Epithelial cell of prostate (primary cell): ENCODE measurements at regions not wholly inside any gene's neighbourhood (a gene's known extent, or its start where the extent isn't known, plus 50 kb on each side); places are given as distances from the start of the nearest gene placed in this dataset.

Experiments
- DNase-seq: peaks from one replicate; pipeline ENCODE4 v3.0.0-alpha.2; 2011; ENCODE audit warnings: low read depth, low spot score
- H3K27ac ChIP-seq: fragments of 450-650 bp; 2 replicates; pipeline ENCODE4 v1.5.1; 2017; ENCODE audit warnings: mild to moderate bottlenecking

- no peak overlapping the region for H3K27ac ChIP-seq
Observed at GRCh38 chr15:47987908-47988532, 132.8 kb upstream of the SLC24A5 start.

DNA sequence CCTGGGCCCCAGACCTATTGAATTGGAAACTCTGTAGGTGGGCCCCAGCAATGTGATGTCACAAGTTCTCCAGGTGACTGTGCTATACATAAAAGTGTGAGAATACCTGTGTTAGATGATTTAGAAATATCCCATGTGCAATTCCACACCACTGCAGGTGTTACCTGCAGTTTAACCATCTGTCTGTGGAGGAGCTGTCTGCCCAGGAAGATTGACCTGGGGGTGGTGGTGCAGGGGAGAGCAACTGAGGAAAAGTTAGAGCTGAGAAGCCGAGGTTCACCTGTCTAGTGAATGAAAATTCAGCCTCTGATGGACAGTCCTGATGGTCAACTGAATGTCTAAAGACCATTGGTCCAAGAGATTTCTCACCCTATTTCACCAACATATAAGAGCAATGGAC is 132.2 kb upstream of the SLC24A5 start:
- no peak for DNase-seq

More at GRCh38 chr15:47987908-47988532, 132.8 kb upstream of the SLC24A5 start:
- peak; percentile 24 for DNase-seq

DNA sequence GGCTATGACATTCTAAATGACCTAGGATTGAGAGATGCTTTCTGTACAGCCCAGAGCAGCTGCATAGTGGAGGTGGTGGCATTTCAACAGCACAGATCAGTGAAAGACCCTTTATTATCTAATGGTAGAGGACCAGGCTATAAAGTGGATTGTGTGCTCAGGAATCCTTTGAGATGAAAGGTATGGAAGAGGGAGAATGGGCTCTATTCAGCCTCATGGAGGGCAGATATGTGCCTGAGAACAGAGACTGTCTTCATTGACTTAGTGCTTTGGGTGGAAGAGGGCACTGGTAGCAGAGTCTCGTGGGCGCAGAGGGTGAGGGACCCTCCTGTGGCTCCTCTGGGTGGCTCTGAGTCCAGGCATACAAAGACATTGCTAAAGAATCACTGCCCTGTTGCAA is 130.0 kb upstream of the SLC24A5 start:
- no peak for DNase-seq
- H3K27ac ChIP-seq = no peak overlapping the region

More for the DNA sequence above, 132.2 kb upstream of the SLC24A5 start:
- no peak overlapping the region for H3K27ac ChIP-seq

GRCh38 chr15:47991357-47991756 is 129.4 kb upstream of the SLC24A5 start:
- no peak for DNase-seq
- H3K27ac ChIP-seq = no peak overlapping the region

DNA sequence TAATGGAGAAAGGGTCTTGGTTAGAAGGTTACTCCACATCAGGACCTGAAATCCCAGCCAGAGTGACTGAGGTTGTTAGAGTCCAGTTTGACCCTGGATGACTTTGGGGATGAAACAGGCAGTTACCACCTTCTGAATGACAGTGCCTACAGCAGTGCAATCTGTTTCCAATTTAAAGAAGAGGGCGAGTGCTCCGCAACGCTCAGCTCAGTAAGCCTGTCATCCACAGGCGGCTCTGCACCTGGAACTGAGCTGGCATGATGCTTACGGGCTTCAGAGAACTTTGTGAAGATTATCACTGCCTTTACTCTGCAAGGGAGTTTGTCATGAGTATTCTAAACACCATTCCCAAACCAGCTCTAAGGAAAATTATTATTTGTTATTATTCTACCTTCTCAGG is 127.7 kb upstream of the SLC24A5 start:
- H3K27ac ChIP-seq = no peak overlapping the region
- DNase-seq = no peak

DNA sequence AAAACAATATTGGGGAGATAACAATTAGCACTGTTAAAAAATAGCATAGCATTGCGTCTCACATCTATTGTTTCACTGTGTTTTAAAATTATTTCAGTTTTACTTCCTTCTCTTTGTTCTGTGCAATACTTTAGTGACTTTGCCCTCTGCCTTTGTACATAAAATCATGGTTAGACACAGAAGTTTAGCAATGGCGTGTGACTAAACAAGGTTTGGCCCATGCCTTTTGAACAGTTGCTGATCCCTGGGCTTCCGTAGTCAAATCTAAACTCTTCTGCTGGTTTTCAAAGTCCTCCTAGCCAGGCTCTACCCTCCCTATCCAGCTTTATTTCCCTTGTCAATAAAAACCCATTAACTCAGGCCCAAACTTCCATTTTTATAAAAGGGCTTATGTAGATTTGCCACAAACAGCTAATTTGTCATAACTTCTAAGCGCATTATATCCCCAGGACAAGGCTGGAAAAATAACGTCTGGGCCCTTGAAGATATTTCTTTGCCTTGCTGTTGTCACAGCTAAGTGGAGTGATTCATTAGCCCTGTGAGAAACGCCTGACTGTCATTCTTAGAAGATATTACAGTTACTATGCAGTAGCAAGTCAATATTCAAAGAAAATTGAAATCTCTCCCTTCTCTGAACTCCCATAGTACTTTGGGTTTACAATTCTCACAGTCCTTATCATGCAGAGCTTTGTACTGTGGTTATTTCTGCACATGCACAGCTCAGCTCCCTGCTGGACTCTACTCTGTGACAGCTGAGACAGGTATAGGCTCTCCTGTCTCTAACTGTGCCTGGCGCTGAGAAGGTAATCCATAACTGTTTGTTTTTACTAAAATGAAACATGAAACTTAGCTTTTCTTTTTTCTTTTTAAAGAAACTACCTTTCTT is 123.4 kb upstream of the SLC24A5 start:
- DNase-seq = no peak
- H3K27ac ChIP-seq = no peak overlapping the region

DNA sequence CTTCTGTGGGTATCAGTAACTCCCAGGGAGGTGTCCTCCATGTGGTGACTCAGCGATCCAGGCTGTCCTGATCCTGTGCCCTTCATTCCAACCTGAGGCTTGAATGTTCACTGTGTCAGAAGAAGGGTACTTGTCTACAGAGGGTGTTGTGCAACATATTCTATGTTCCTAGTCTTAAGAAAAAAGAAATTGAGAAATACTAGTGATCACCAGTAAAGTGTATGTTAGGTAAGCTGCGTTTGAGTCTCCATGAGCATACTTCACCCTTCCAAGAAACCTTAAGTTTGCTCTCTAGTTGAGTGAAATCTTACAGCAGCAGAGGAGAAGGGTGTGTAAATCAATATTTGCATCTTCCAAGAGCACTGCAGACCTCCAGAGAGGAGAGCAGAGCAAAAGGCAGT is 122.2 kb upstream of the SLC24A5 start:
- DNase-seq = no peak
- H3K27ac ChIP-seq = no peak overlapping the region

- DNase-seq = no peak
- H3K27ac ChIP-seq = no peak overlapping the region
Observed at GRCh38 chr15:48001393-48002039, 119.3 kb upstream of the SLC24A5 start.

- DNase-seq = no peak
Observed at GRCh38 chr15:48002767-48003166, 118.0 kb upstream of the SLC24A5 start.

DNA sequence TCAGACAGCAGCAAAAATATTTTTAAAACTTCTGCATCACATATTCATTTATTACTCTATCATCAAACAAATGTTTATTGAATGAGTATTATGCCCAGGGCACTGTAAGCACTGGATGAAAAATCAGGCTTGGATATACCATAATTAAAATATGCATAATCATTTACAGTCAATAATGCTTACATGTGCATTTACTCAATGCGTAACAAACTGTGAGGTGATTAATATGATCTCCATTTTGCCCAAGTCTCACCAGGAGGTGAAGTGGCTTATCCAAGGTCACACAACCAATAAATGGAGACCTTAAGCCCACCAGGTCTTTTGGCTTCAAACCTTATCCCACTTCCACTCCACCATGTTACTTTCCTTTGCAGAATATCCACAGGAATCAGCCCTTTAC is 117.3 kb upstream of the SLC24A5 start:
- DNase-seq = no peak
- no peak overlapping the region for H3K27ac ChIP-seq

More at GRCh38 chr15:48002767-48003166, 118.0 kb upstream of the SLC24A5 start:
- no peak overlapping the region for H3K27ac ChIP-seq

DNA sequence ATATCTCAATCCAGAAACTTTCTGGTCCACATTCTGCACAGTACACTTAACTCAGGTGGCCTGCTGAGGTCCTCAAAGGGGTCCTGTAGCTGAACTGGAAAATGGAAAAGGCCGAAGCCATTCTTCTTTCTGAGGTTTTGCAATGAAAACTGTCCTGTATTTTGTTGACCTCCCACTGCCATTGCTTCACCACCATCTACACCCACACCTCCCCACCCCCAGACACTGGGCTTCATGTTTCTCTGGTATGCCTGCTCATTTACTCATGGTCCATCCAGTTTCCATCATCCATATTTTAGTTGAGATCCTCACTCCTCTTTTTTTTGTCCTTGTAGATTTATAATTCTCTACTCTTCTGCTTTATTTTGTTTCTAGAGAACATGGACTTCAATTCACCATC is 115.7 kb upstream of the SLC24A5 start:
- DNase-seq = no peak

GRCh38 chr15:48006031-48006511 is 114.7 kb upstream of the SLC24A5 start:
- no peak for DNase-seq
- no peak overlapping the region for H3K27ac ChIP-seq

More for the DNA sequence above, 115.7 kb upstream of the SLC24A5 start:
- no peak overlapping the region for H3K27ac ChIP-seq

DNA sequence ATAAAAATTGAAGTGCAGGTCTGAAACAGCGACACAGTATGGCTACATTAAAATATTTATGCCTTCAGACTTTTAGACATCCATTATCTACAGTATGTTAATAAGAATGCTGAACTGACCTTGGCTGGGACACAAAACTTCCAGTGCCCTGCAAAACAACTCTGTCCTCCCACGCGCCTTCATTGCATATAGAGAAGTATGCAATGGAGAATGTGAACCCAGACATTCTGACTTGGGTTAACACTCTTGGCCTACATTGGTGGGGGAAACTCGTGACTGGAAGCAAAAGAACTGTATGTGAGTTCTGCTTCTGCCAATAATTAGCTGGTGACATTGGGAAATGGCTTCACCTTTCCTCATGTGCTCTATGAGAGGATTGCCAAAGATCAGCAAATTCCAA is 110.5 kb upstream of the SLC24A5 start:
- DNase-seq = no peak

GRCh38 chr15:48012191-48012590 is 108.6 kb upstream of the SLC24A5 start:
- H3K27ac ChIP-seq = no peak overlapping the region
- DNase-seq = no peak

More for the DNA sequence above, 110.5 kb upstream of the SLC24A5 start:
- no peak overlapping the region for H3K27ac ChIP-seq

DNA sequence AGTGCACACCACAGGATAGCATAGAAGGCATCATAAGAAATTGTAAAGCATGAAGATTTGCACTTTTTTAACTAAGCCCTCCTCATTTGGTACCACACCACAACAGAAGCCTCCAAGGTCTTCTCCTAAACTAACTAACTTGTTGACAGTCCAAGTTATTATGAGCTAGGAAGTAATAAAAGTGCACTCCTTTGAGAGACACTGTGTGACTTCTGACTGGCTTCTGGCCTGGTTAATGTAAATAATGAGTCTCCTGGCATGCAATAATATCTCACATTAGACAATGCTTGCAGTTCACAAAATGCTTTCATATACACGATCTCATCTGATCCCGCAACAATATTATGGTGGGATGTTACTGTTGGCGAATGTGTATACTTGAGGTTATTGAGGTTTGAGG is 103.9 kb upstream of the SLC24A5 start:
- peak overlapping the region; percentile 61 for H3K27ac ChIP-seq
- DNase-seq = no peak

DNA sequence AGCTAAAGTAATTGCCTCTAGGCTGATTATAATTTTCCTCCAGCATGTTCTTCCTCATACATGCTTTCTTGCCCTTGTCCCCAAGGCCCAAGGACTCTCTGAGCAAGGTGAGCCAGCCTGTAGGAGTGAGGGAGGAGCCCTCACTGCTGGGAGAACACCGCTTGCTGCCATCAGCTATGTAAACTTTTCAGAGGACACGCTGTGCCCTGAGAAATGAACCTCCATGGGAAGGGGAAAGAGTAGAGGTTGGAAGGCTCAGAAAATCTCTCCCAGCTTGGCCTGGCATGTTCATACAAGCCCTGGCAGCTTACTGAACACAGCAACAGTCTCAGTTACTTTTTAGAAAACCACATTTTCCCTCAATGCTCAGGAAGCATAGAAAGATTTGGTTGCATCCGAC is 103.0 kb upstream of the SLC24A5 start:
- DNase-seq = no peak
- peak overlapping the region; percentile 61 for H3K27ac ChIP-seq

GRCh38 chr15:48020166-48020565 is 100.6 kb upstream of the SLC24A5 start:
- no peak overlapping the region for H3K27ac ChIP-seq
- no peak for DNase-seq

- peak; percentile 20 for DNase-seq
- no peak overlapping the region for H3K27ac ChIP-seq
Observed at GRCh38 chr15:48021336-48022086, 99.3 kb upstream of the SLC24A5 start.

GRCh38 chr15:48025118-48025517 is 95.7 kb upstream of the SLC24A5 start:
- DNase-seq = no peak

DNA sequence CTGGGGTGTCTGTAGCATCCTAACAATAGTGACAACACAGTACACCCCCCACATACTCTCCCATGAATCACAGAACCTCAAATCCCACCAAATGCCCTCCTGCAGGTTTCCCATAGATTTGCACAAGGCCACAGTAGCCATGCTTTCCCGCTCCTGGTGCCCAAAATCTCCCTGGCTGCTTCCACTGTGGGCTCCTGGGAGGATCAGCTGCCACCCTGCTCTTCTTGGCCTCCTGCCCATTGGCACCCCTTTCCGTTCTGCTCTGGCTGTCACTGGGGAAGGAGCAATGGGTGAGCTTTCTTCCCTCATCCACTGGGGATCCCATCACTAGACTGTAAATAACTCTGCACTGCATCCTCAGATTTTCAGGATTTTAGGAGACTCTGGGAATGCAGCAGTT is 92.1 kb upstream of the SLC24A5 start:
- DNase-seq = no peak
- H3K27ac ChIP-seq = no peak overlapping the region

More at GRCh38 chr15:48025118-48025517, 95.7 kb upstream of the SLC24A5 start:
- H3K27ac ChIP-seq = no peak overlapping the region
